HG03575 (cell line): ENCODE measurements at regions not wholly inside any gene's neighbourhood (a gene's known extent, or its start where the extent isn't known, plus 50 kb on each side); places are given as distances from the start of the nearest gene placed in this dataset.

ENCODE experiments used
- ATAC-seq: cut with Tn5 transposase; IDR thresholded peaks from one replicate; pipeline ENCODE4 v1.9.1; 2021; ENCODE audit not compliant: unreplicated experiment, insufficient number of reproducible peaks, low FRiP score; ENCODE audit errors: extremely low read depth

GRCh38 chr12:98007963-98008362 lies 507.4 kb upstream of the TMPO start:
- no peak for ATAC-seq

- no peak for ATAC-seq
Measured at GRCh38 chr12:98013560-98013959, 501.8 kb upstream of the TMPO start.

DNA sequence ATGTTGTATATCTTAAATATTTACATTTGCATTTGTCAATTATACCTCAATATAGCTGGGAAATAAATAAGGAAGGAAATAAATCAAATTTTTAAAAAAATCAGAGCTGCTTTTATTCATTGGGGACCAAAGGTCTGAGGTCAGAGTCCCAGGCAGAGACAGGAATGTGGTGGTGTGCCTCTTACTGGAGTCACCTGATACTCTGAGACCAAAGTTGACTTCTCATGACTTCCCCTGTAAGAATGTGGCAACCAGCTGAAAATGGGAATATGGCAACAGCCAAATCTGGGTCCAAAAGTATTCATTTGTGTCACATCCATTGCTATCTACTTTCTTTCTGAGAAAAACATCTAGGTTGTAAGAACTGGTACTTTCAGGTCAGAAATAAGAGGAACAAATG lies 496.6 kb upstream of the TMPO start:
- ATAC-seq: no peak

GRCh38 chr12:98020376-98020775 lies 495.0 kb upstream of the TMPO start:
- no peak for ATAC-seq

GRCh38 chr12:98022961-98023360 lies 492.4 kb upstream of the TMPO start:
- ATAC-seq: no peak

DNA sequence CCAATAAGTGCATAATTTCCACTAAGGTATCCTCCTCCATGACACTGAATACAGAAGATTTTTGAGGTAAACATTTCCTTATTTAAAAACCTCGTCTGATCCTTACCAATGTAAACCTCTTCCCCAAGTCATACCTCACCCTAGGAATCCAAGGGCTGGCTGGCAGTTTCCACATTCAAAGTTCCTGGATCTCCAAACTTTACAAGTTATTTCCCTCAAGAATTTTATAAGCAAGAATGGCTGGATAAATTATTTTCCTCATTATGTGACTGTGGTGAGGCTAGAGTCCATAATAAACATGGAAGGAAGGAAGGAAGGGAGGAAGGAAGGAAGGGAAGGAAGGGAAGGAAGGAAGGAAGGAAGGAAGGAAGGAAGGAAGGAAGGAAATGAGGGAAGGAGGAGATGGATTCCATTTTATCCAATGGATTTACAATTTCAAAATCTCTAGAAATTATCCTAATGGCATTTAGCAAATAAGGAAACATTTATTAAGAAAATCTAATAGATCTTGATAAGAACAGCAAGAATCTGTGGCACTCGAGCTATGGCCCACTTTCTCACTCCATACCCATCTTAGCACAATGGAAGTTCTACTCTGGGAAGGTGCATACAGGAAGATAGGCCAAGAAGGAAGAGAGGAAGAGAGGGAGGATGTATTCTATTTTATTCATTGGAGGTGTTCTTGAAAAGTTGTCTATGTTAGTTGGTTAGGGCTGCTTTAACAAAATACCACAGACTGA lies 477.8 kb upstream of the TMPO start:
- no peak for ATAC-seq

- ATAC-seq: no peak
Measured at GRCh38 chr12:98042668-98043067, 472.7 kb upstream of the TMPO start.

DNA sequence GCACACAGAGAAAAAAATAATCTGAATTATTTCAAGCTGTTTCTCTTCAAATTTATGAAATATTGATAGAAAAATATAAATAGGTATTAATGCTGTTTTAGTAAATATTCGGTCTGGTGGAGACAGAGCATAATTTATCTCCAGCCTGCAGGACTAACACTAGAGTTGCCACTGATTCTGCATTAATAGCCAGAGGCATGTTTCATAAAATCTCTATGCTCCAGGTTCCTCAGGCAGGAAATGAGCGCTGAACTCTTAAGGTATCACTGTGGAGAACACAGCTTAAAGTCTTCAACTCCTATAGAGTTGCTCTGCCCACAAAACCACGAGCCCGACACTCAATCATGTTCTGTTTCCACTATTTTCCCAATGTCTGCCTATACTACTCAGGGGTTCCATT lies 470.0 kb upstream of the TMPO start:
- no peak for ATAC-seq

GRCh38 chr12:98048326-98048725 lies 467.1 kb upstream of the TMPO start:
- no peak for ATAC-seq

DNA sequence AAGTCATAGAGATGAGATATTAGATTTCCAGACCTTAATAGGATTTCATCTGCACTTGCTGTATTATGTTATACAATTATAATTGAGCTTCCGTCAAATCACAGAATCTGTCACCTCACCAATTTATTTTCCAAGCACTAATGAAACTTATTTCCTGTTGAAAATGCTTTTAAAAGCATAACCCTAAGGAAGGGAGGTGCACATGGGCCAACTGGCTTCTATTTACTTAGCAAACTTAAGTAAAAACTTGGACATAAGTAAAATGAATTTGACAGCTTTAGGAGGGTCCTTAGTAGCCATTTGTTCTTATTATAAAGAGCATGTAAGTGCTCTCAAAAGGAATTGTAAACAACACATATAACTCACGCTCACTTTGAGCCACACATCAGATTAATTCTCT lies 462.2 kb upstream of the TMPO start:
- no peak for ATAC-seq

DNA sequence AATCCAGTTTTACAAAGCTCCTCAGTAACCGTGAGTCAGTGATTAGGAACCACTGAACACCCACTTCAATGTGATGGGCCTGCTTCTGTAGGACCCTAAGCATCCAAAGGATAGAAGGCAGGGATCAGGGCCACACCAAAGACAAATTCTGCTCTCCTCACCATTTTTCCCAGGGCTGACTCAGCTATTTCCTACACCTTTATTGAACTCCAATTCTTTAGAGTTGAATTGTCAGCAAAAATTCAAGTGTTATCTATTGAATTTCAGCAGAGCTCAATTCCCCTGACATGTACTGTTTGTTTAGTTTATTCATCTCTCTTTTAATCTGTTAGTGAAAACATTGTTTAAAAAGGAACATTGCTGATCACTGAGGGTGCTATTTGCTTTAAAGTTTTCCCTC lies 457.7 kb upstream of the TMPO start:
- ATAC-seq: no peak

DNA sequence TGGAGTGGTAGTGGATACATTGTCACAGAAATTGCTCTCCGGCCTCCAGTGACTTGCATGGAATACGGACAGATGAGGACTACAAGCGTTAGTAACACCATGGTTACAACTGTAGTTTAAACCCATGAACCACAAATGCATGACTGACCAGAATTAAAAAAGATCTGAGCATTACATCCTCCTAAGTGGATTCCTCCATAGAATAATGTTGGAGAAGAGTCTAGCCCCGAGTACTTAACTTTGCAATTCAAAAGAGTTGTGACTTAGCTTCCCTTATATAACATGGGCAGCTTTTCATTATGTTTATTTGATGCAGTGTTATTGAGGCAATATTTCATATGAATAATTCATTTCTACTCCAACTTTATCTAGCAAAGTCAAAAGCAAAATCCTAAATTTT lies 457.2 kb upstream of the TMPO start:
- ATAC-seq: no peak

- no peak for ATAC-seq
Measured at GRCh38 chr12:98058838-98059237, 456.6 kb upstream of the TMPO start.

GRCh38 chr12:98059659-98060343 lies 455.6 kb upstream of the TMPO start:
- no peak for ATAC-seq

- ATAC-seq: no peak
Measured at GRCh38 chr12:98060411-98060810, 455.0 kb upstream of the TMPO start.

DNA sequence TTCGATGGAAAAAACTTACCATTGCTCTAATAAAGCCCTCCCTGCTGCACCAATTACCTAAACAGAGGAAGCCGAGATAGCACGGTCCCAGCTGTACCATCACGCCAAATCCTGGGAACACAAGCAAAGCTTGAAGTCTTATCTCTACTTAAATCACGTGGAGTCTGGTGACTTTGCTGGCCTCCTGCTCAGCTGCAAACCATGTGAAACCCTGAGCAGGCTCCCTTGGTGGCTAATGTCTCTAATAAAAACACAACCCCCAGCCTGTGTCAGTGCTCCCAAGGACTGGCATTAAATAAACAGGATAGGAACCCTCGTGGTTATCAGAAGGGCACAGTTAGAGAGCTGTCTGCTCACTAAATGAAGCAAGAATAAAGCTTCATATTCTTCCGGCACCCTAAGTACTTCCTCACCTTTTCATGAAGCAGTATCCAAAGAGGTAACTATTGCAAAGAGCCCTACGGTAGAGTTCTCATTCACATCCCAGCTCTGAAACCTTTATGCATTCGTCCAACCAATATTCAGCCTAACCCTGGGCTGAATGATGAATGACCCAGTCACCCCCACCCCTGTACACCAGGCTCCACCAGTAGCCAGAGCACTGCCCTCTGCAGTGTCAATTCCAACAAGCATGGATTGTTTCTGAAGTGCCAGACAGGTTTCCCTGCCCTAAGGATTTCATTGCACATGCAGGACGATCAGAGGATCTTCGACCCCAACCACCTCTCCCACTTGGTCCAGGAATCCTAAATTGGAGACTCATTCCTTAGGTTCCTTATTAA lies 452.7 kb upstream of the TMPO start:
- ATAC-seq: no peak

GRCh38 chr12:98064501-98064900 lies 450.9 kb upstream of the TMPO start:
- no peak for ATAC-seq

- ATAC-seq: no peak
Measured at GRCh38 chr12:98067795-98068194, 447.6 kb upstream of the TMPO start.

DNA sequence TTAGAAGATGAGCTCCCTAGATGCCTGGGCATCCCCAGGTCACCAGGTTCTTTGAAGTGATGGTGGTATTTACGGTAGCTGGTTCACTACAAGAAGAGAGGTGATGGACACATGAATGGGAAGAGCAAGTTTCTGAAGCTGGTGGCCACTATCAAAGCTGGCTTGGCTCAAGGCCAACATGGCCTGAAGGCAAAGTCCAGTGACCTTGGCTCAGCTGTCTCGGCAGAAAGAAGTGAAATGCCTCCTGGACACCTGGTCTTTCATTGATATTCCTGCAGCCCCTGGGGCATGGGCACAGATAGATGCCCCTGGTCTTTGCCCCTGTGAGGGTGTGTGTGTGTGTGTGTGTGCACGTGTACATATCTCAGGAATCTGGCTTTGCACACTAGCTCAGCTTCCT lies 441.8 kb upstream of the TMPO start:
- no peak for ATAC-seq

- no peak for ATAC-seq
Measured at GRCh38 chr12:98074286-98074685, 441.1 kb upstream of the TMPO start.
